GM12892 (cell line): ENCODE measurements at regions not wholly inside any gene's neighbourhood (a gene's known extent, or its start where the extent isn't known, plus 50 kb on each side); places are given as distances from the start of the nearest gene placed in this dataset.

Experiments
- POLR2A ChIP-seq: IDR thresholded peaks from 2 replicates; pipeline ENCODE4 v1.6.1; 2011; ENCODE audit warnings: low read depth, low read length, control low read depth
- TAF1 ChIP-seq: IDR thresholded peaks from 2 replicates; pipeline ENCODE4 v1.6.1; 2011; ENCODE audit warnings: low read depth, mild to moderate bottlenecking, control low read depth, low read length, borderline replicate concordance

GRCh38 chr13:73290844-73291243, 232.0 kb downstream of the KLF5 start:
- TF ChIP-seq POLR2A: no peak
- no peak for TF ChIP-seq TAF1
